ENCODE measurements at regions not wholly inside any gene's neighbourhood (a gene's known extent, or its start where the extent isn't known, plus 50 kb on each side); places are given as distances from the start of the nearest gene placed in this dataset.

DNA sequence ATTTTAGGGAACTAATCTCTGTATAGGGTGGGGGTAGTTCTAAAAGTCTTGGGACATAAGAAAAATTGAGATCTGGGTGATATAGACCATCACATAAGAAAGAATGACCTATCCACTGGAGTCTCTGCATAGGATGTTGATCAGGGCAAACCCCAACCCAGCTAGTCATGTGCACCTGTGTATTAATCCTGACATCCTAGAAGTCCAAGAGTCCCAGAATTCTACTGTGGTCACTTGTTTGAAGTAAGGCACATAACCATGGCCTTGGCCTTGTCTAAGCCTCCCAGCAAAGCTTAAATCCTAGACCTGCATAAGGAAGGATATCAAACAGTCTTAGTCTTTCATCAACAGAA, 334.1 kb upstream of the DCN start:
- Histone ChIP-seq H2AFZ (ENCODE audit: low read depth) (no peak overlapping the region), H4K20me1 (ENCODE audit: insufficient read depth) (no peaks in the 10 kb centered on the region), H3K4me1 (ENCODE audit: low read depth, poor library complexity, severe bottlenecking) (no peaks in the 10 kb centered on the region), H3K27ac (no peak overlapping the region), H3K27me3 (ENCODE audit: insufficient read depth, low read depth) (no peaks in the 10 kb centered on the region), H3K4me2 (no peak overlapping the region), H3K36me3 (ENCODE audit: insufficient read depth) (no peaks in the 10 kb centered on the region), H3K4me3 (IDR thresholded peaks at IDR 0.05; ENCODE audit: insufficient read depth, low read depth, low read length) (no peak overlapping the region), H3K9ac (no peak overlapping the region), H3K79me2 (ENCODE audit: insufficient read depth, low read depth) (no peaks in the 10 kb centered on the region)
- TF ChIP-seq, protein P1, sequence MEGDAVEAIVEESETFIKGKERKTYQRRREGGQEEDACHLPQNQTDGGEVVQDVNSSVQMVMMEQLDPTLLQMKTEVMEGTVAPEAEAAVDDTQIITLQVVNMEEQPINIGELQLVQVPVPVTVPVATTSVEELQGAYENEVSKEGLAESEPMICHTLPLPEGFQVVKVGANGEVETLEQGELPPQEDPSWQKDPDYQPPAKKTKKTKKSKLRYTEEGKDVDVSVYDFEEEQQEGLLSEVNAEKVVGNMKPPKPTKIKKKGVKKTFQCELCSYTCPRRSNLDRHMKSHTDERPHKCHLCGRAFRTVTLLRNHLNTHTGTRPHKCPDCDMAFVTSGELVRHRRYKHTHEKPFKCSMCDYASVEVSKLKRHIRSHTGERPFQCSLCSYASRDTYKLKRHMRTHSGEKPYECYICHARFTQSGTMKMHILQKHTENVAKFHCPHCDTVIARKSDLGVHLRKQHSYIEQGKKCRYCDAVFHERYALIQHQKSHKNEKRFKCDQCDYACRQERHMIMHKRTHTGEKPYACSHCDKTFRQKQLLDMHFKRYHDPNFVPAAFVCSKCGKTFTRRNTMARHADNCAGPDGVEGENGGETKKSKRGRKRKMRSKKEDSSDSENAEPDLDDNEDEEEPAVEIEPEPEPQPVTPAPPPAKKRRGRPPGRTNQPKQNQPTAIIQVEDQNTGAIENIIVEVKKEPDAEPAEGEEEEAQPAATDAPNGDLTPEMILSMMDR (conservative IDR thresholded peaks at IDR 0.05; ENCODE audit: low read depth, low read length) = no peak

DNA sequence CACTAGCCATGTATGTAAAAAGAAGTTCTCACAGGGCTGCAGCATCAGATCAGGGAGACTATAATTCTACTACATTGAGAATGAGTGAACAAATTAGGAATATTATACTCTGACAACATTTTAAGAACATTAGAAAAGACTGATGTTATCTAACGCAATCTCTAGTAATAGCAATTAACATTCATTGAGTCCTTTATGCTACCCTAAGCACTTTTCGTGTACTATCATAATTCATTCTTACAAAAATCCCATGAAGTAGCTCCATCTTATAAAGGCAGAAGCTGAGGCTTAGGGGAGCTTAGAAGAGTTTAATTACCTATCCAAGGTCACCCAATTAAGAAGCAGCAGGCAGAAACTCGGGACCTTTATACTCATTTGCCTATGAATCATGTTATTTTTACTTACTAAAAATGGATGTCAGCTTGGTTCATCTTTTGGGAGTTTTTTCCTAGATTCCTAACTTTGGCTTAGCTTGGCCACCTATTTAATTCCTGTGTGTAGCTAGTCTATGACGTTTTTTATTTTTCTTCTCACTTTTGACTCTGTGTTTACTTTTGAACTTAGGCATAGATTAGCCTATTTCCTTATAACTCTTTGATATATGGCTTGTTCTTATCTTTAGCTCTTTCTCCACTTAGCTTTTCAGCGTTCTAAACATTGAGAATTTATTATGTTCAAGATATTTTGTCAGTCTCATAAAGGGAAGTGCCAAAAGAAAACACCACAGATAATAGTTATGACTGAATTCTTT, 333.5 kb upstream of the DCN start:
- no peak overlapping the region for H3K4me3 ChIP-seq (IDR thresholded peaks at IDR 0.05; ENCODE audit: insufficient read depth, low read depth, low read length)
- H3K4me1 ChIP-seq (ENCODE audit: low read depth, poor library complexity, severe bottlenecking) = no peaks in the 10 kb centered on the region
- H3K27me3 ChIP-seq (ENCODE audit: insufficient read depth, low read depth) = no peaks in the 10 kb centered on the region
- H3K27ac ChIP-seq = no peak overlapping the region
- H3K79me2 ChIP-seq (ENCODE audit: insufficient read depth, low read depth) = no peaks in the 10 kb centered on the region
- H3K9ac ChIP-seq = no peak overlapping the region
- no peaks in the 10 kb centered on the region for H3K36me3 ChIP-seq (ENCODE audit: insufficient read depth)
- no peak overlapping the region for H3K4me2 ChIP-seq
- H2AFZ ChIP-seq (ENCODE audit: low read depth) = no peak overlapping the region
- TF ChIP-seq, protein P1 (conservative IDR thresholded peaks at IDR 0.05; ENCODE audit: low read depth, low read length) = no peak
- no peaks in the 10 kb centered on the region for H4K20me1 ChIP-seq (ENCODE audit: insufficient read depth)

DNA sequence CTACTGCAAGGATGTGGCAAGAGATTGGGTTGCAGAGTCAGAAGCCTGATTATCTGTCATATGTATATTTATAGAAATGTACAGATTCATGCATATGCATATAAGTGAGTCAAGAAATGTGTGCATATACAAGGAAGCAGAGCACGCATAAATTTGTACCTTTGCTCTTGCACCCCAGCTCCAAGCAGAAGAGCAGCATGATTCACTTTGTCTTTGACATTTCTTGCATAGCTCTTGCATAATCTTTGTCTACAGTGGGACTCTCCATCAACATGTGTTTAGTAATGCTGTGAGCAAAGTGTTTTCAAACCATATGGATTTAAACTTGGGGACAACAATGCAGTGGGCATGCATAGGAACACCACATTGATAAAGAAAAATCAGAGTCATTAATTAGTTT, 330.7 kb upstream of the DCN start:
- H3K4me2 ChIP-seq = no peak overlapping the region
- H3K27ac ChIP-seq = no peak overlapping the region
- H2AFZ ChIP-seq (ENCODE audit: low read depth) = no peak overlapping the region
- H3K79me2 ChIP-seq (ENCODE audit: insufficient read depth, low read depth) = no peaks in the 10 kb centered on the region
- TF ChIP-seq, protein P1 (conservative IDR thresholded peaks at IDR 0.05; ENCODE audit: low read depth, low read length) = no peak
- no peaks in the 10 kb centered on the region for H4K20me1 ChIP-seq (ENCODE audit: insufficient read depth)
- no peak overlapping the region for H3K4me3 ChIP-seq (IDR thresholded peaks at IDR 0.05; ENCODE audit: insufficient read depth, low read depth, low read length)
- H3K36me3 ChIP-seq (ENCODE audit: insufficient read depth) = no peaks in the 10 kb centered on the region
- H3K9ac ChIP-seq = no peak overlapping the region
- no peaks in the 10 kb centered on the region for H3K27me3 ChIP-seq (ENCODE audit: insufficient read depth, low read depth)
- no peaks in the 10 kb centered on the region for H3K4me1 ChIP-seq (ENCODE audit: low read depth, poor library complexity, severe bottlenecking)

DNA sequence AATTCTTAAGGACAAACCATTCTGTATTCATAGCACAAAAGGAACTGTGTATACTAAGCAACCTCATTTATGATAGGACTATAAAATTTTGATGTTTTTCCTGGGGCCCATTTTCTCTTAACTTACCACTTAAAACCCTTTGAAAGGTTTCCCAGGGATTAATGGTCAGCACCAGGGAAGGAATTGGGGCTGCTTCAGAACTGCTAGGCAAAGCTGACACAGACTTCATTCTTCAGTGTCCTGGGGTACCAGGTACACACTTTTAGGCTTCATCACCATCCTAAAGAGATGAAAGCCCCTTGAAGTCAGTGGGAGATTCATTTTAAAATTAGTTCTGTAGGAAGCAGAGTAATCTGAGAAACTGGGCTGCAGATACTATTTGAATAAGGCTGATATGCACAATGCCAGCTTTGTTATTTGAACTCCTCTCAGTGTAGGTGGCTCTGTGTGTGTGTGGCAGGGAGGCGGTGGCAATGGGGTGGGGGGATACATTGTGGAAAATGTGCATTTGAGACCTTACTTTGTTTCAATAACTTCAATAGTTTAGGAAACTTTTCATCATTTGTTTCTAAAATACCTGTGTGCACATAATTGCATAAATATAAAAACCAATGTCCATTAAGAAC, 329.3 kb upstream of the DCN start:
- H3K79me2 ChIP-seq (ENCODE audit: insufficient read depth, low read depth) = no peaks in the 10 kb centered on the region
- H3K36me3 ChIP-seq (ENCODE audit: insufficient read depth) = no peaks in the 10 kb centered on the region
- H3K4me3 ChIP-seq (IDR thresholded peaks at IDR 0.05; ENCODE audit: insufficient read depth, low read depth, low read length) = no peak overlapping the region
- no peak overlapping the region for H3K27ac ChIP-seq
- TF ChIP-seq, protein P1 (conservative IDR thresholded peaks at IDR 0.05; ENCODE audit: low read depth, low read length) = no peak
- H3K9ac ChIP-seq = no peak overlapping the region
- H3K4me2 ChIP-seq = no peak overlapping the region
- H3K27me3 ChIP-seq (ENCODE audit: insufficient read depth, low read depth) = no peaks in the 10 kb centered on the region
- no peak overlapping the region for H2AFZ ChIP-seq (ENCODE audit: low read depth)
- no peaks in the 10 kb centered on the region for H3K4me1 ChIP-seq (ENCODE audit: low read depth, poor library complexity, severe bottlenecking)
- H4K20me1 ChIP-seq (ENCODE audit: insufficient read depth) = no peaks in the 10 kb centered on the region

All from KMS-11 (cell line).